ENCODE measurements at regions not wholly inside any gene's neighbourhood (a gene's known extent, or its start where the extent isn't known, plus 50 kb on each side); places are given as distances from the start of the nearest gene placed in this dataset.

DNA sequence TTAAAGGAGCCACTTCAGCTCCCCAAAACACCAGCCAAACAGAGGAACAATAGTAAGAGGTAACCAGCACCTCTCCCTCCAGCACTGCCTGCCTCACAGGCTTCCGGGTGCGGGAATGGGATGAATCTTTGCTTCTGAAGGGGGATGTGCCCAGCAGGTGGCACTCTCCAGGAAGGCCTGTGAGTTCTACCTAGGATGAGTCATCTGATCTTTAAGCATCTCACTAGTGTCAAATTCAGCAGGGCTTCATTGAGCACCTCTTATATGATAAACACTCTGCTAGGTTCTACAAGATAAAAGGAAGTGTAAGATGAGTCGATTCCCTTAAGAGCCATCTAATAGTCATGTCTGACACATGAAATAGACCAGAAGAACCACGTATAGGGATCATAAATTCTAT lies 237.4 kb upstream of the UMPS start:
- Mint-ChIP-seq H3K27ac (ENCODE audit: unreplicated experiment) (no peak overlapping the region), H3K9me3 (ENCODE audit: unreplicated experiment) (no peaks in the 10 kb centered on the region), H3K27me3 (ENCODE audit: unreplicated experiment) (no peaks in the 10 kb centered on the region), H3K4me1 (ENCODE audit: unreplicated experiment) (peaks cover 20% of the 10 kb centered on the region), H3K36me3 (ENCODE audit: unreplicated experiment) (peaks cover 3% of the 10 kb centered on the region), H3K4me3 (ENCODE audit: unreplicated experiment) (no peak overlapping the region)
- TF ChIP-seq, protein P1, sequence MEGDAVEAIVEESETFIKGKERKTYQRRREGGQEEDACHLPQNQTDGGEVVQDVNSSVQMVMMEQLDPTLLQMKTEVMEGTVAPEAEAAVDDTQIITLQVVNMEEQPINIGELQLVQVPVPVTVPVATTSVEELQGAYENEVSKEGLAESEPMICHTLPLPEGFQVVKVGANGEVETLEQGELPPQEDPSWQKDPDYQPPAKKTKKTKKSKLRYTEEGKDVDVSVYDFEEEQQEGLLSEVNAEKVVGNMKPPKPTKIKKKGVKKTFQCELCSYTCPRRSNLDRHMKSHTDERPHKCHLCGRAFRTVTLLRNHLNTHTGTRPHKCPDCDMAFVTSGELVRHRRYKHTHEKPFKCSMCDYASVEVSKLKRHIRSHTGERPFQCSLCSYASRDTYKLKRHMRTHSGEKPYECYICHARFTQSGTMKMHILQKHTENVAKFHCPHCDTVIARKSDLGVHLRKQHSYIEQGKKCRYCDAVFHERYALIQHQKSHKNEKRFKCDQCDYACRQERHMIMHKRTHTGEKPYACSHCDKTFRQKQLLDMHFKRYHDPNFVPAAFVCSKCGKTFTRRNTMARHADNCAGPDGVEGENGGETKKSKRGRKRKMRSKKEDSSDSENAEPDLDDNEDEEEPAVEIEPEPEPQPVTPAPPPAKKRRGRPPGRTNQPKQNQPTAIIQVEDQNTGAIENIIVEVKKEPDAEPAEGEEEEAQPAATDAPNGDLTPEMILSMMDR (IDR thresholded peaks at IDR 0.05): peak; percentile 22
- DNase-seq (ENCODE audit: extremely low spot score, unreplicated experiment): no peak

GRCh38 chr3:124496061-124496460 lies 234.2 kb upstream of the UMPS start:
- no peak for DNase-seq (ENCODE audit: extremely low spot score, unreplicated experiment)
- Mint-ChIP-seq H3K27ac (ENCODE audit: unreplicated experiment) (no peak overlapping the region), H3K4me1 (ENCODE audit: unreplicated experiment) (peaks cover 22% of the 10 kb centered on the region), H3K4me3 (ENCODE audit: unreplicated experiment) (no peak overlapping the region), H3K27me3 (ENCODE audit: unreplicated experiment) (peaks cover 3% of the 10 kb centered on the region), H3K36me3 (ENCODE audit: unreplicated experiment) (no peaks in the 10 kb centered on the region), H3K9me3 (ENCODE audit: unreplicated experiment) (no peaks in the 10 kb centered on the region)
- TF ChIP-seq, protein P1 (IDR thresholded peaks at IDR 0.05): no peak

DNA sequence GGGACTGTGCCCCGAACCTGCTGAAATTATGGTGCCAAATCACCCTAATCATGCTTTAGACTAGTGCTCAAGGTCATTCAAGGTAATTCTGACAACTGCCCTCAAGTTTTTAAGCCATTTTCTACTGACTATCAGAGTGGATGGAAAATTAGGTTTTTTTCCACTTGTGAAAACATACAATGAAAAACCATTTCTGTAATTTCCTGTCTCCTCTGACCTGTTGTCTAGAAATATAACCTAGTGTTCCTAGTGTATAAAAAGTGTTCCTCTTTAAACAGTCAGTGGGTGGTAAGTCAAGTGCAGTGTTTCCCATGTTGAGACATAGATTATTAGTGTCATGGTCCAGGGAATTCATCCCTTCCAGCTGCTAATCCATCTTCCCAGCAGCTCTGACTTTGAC lies 232.8 kb upstream of the UMPS start:
- no peak for DNase-seq (ENCODE audit: extremely low spot score, unreplicated experiment)
- Mint-ChIP-seq H3K27ac (ENCODE audit: unreplicated experiment) (peak overlapping the region; percentile 37), H3K4me3 (ENCODE audit: unreplicated experiment) (no peak overlapping the region), H3K9me3 (ENCODE audit: unreplicated experiment) (no peaks in the 10 kb centered on the region), H3K4me1 (ENCODE audit: unreplicated experiment) (peaks cover 22% of the 10 kb centered on the region), H3K36me3 (ENCODE audit: unreplicated experiment) (no peaks in the 10 kb centered on the region), H3K27me3 (ENCODE audit: unreplicated experiment) (peaks cover 7% of the 10 kb centered on the region)
- TF ChIP-seq, protein P1 (IDR thresholded peaks at IDR 0.05): no peak

DNA sequence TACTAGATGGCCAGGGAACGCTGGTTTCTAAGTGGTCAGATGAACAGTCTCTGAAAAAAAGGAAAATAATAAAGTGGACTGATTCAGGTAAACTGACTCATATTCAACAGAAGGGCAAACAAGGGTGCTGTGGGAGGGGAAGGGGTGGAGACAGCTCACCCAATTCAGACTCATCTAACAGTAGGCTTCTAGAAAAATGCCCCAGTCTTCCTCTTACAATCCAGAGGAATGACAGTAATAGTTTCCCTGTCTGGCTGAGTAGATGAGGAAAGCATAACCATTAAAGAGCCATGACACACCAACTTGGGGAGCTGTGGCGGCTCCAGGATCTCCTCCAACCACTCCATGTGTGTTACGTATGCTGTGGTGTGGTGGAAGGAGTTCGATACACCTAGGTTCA lies 231.4 kb upstream of the UMPS start:
- no peak for DNase-seq (ENCODE audit: extremely low spot score, unreplicated experiment)
- H3K4me1 Mint-ChIP-seq (ENCODE audit: unreplicated experiment): peaks cover 22% of the 10 kb centered on the region

GRCh38 chr3:124504332-124505059 lies 225.8 kb upstream of the UMPS start:
- Mint-ChIP-seq H3K9me3 (ENCODE audit: unreplicated experiment) (no peaks in the 10 kb centered on the region), H3K4me3 (ENCODE audit: unreplicated experiment) (no peak overlapping the region), H3K27me3 (ENCODE audit: unreplicated experiment) (peaks cover 7% of the 10 kb centered on the region), H3K4me1 (ENCODE audit: unreplicated experiment) (peaks cover 7% of the 10 kb centered on the region), H3K36me3 (ENCODE audit: unreplicated experiment) (no peaks in the 10 kb centered on the region), H3K27ac (ENCODE audit: unreplicated experiment) (peak overlapping the region; percentile 54)
- DNase-seq (ENCODE audit: extremely low spot score, unreplicated experiment): no peak
- TF ChIP-seq, protein P1 (IDR thresholded peaks at IDR 0.05): no peak

More for the DNA sequence above, 231.4 kb upstream of the UMPS start:
- TF ChIP-seq, protein P1 (IDR thresholded peaks at IDR 0.05): no peak
- Mint-ChIP-seq H3K9me3 (ENCODE audit: unreplicated experiment) (no peaks in the 10 kb centered on the region), H3K27ac (ENCODE audit: unreplicated experiment) (no peak overlapping the region), H3K36me3 (ENCODE audit: unreplicated experiment) (no peaks in the 10 kb centered on the region), H3K27me3 (ENCODE audit: unreplicated experiment) (peaks cover 7% of the 10 kb centered on the region), H3K4me3 (ENCODE audit: unreplicated experiment) (no peak overlapping the region)

Data from osteocyte (in vitro differentiated cells).